Activated T-helper 2 cell treated with anti-CD3 and anti-CD28 coated beads, Interferon-gamma antibody, Interleukin-2, Interleukin-4, amounts not matched to agents 10 μg/mL and 5 μg/mL and 100 μg/mL, durations not matched to agents 14 hours and 24 hours and 36 hours (primary cell): ENCODE measurements at regions not wholly inside any gene's neighbourhood (a gene's known extent, or its start where the extent isn't known, plus 50 kb on each side); places are given as distances from the start of the nearest gene placed in this dataset.

Experiments used
- DNase-seq: peaks from one replicate; pipeline ENCODE4 v3.0.0; 2021; ENCODE audit warnings: low spot score
- H3K27ac Mint-ChIP-seq: one replicate; pipeline ENCODE4 v1.8.0; 2021; ENCODE audit warnings: mixed read lengths
- H3K27me3 Mint-ChIP-seq: one replicate; pipeline ENCODE4 v1.8.0; 2021; ENCODE audit warnings: low read depth, mixed read lengths
- H3K36me3 Mint-ChIP-seq: one replicate; pipeline ENCODE4 v1.8.0; 2021; ENCODE audit warnings: low read depth, mixed read lengths
- H3K4me1 Mint-ChIP-seq: one replicate; pipeline ENCODE4 v1.8.0; 2021; ENCODE audit warnings: low read depth, mixed read lengths
- H3K4me3 Mint-ChIP-seq: one replicate; pipeline ENCODE4 v1.8.0; 2021; ENCODE audit warnings: low read depth, mild to moderate bottlenecking, moderate library complexity, mixed read lengths
- H3K9me3 Mint-ChIP-seq: one replicate; pipeline ENCODE4 v1.8.0; 2021; ENCODE audit warnings: mixed read lengths
- intact Hi-C: fragments of 100-400 bp; cut with micrococcal nuclease; formaldehyde crosslinking; loops from one replicate; pipeline ENCODE4 v1.15.1; 2023

GRCh38 chr3:20810555-20810954, 624.5 kb upstream of the SGO1 start:
- DNase-seq = no peak

GRCh38 chr3:20809356-20809755, 623.4 kb upstream of the SGO1 start:
- Mint-ChIP-seq H3K36me3 (no peaks in the 10 kb centered on the region), H3K9me3 (peaks cover 18% of the 10 kb centered on the region), H3K4me1 (no peaks in the 10 kb centered on the region), H3K4me3 (no peak overlapping the region), H3K27ac (no peak overlapping the region), H3K27me3 (no peaks in the 10 kb centered on the region)
- no peak for DNase-seq
- intact Hi-C loops = no loop called here

More at GRCh38 chr3:20810555-20810954, 624.5 kb upstream of the SGO1 start:
- no peaks in the 10 kb centered on the region for H3K4me1 Mint-ChIP-seq
- H3K4me3 Mint-ChIP-seq = no peak overlapping the region
- intact Hi-C loops = no loop called here
- no peak overlapping the region for H3K27ac Mint-ChIP-seq
- H3K9me3 Mint-ChIP-seq = peaks cover 24% of the 10 kb centered on the region
- H3K27me3 Mint-ChIP-seq = no peaks in the 10 kb centered on the region
- H3K36me3 Mint-ChIP-seq = no peaks in the 10 kb centered on the region

GRCh38 chr3:20808864-20809263, 622.9 kb upstream of the SGO1 start:
- no peaks in the 10 kb centered on the region for H3K27me3 Mint-ChIP-seq
- no peaks in the 10 kb centered on the region for H3K4me1 Mint-ChIP-seq
- no peaks in the 10 kb centered on the region for H3K36me3 Mint-ChIP-seq
- no peak for DNase-seq
- peaks cover 17% of the 10 kb centered on the region for H3K9me3 Mint-ChIP-seq
- no peak overlapping the region for H3K27ac Mint-ChIP-seq
- no peak overlapping the region for H3K4me3 Mint-ChIP-seq
- intact Hi-C loops = no loop called here

- Mint-ChIP-seq H3K4me1 (no peaks in the 10 kb centered on the region), H3K4me3 (no peak overlapping the region), H3K27me3 (no peaks in the 10 kb centered on the region), H3K36me3 (no peaks in the 10 kb centered on the region), H3K27ac (no peak overlapping the region), H3K9me3 (peaks cover 43% of the 10 kb centered on the region)
- intact Hi-C loops = no loop called here
- no peak for DNase-seq
These were observed 612.7 kb upstream of the SGO1 start for GRCh38 chr3:20798666-20799065.

- no peak for DNase-seq
- Mint-ChIP-seq H3K36me3 (no peaks in the 10 kb centered on the region), H3K27ac (no peak overlapping the region), H3K4me3 (no peak overlapping the region), H3K4me1 (no peaks in the 10 kb centered on the region), H3K27me3 (no peaks in the 10 kb centered on the region), H3K9me3 (peaks cover 47% of the 10 kb centered on the region)
- intact Hi-C loops = no loop called here
These were observed 601.0 kb upstream of the SGO1 start for GRCh38 chr3:20787005-20787404.

- intact Hi-C loops = no loop called here
- no peaks in the 10 kb centered on the region for H3K27me3 Mint-ChIP-seq
- peaks cover 39% of the 10 kb centered on the region for H3K9me3 Mint-ChIP-seq
These were observed 590.7 kb upstream of the SGO1 start for GRCh38 chr3:20776692-20777091.

GRCh38 chr3:20776286-20776685, 590.3 kb upstream of the SGO1 start:
- Mint-ChIP-seq H3K36me3 (no peaks in the 10 kb centered on the region), H3K4me1 (no peaks in the 10 kb centered on the region), H3K27ac (no peak overlapping the region), H3K9me3 (peaks cover 35% of the 10 kb centered on the region), H3K27me3 (no peaks in the 10 kb centered on the region), H3K4me3 (no peak overlapping the region)
- no peak for DNase-seq
- intact Hi-C loops = no loop called here

More at GRCh38 chr3:20776692-20777091, 590.7 kb upstream of the SGO1 start:
- no peak overlapping the region for H3K4me3 Mint-ChIP-seq
- H3K36me3 Mint-ChIP-seq = no peaks in the 10 kb centered on the region
- no peaks in the 10 kb centered on the region for H3K4me1 Mint-ChIP-seq
- no peak for DNase-seq
- H3K27ac Mint-ChIP-seq = no peak overlapping the region

GRCh38 chr3:20773320-20773984, 587.4 kb upstream of the SGO1 start:
- no peak overlapping the region for H3K27ac Mint-ChIP-seq
- no peaks in the 10 kb centered on the region for H3K4me1 Mint-ChIP-seq
- peaks cover 24% of the 10 kb centered on the region for H3K9me3 Mint-ChIP-seq
- H3K27me3 Mint-ChIP-seq = no peaks in the 10 kb centered on the region
- no peak for DNase-seq
- no peaks in the 10 kb centered on the region for H3K36me3 Mint-ChIP-seq
- intact Hi-C loops = no loop called here
- no peak overlapping the region for H3K4me3 Mint-ChIP-seq

GRCh38 chr3:20772869-20773268, 586.9 kb upstream of the SGO1 start:
- Mint-ChIP-seq H3K4me3 (no peak overlapping the region), H3K36me3 (no peaks in the 10 kb centered on the region), H3K9me3 (peaks cover 24% of the 10 kb centered on the region), H3K4me1 (no peaks in the 10 kb centered on the region), H3K27ac (no peak overlapping the region), H3K27me3 (no peaks in the 10 kb centered on the region)
- intact Hi-C loops = no loop called here
- DNase-seq = no peak

GRCh38 chr3:20769430-20769829, 583.4 kb upstream of the SGO1 start:
- H3K4me3 Mint-ChIP-seq = no peak overlapping the region
- H3K4me1 Mint-ChIP-seq = no peaks in the 10 kb centered on the region
- peaks cover 16% of the 10 kb centered on the region for H3K9me3 Mint-ChIP-seq
- no peaks in the 10 kb centered on the region for H3K27me3 Mint-ChIP-seq
- H3K27ac Mint-ChIP-seq = no peak overlapping the region
- no peaks in the 10 kb centered on the region for H3K36me3 Mint-ChIP-seq
- no peak for DNase-seq
- intact Hi-C loops = no loop called here

GRCh38 chr3:20760981-20761380, 575.0 kb upstream of the SGO1 start:
- H3K9me3 Mint-ChIP-seq = peaks cover 12% of the 10 kb centered on the region
- no peak overlapping the region for H3K27ac Mint-ChIP-seq
- no peak for DNase-seq
- no peaks in the 10 kb centered on the region for H3K36me3 Mint-ChIP-seq
- no peaks in the 10 kb centered on the region for H3K27me3 Mint-ChIP-seq
- intact Hi-C loops = no loop called here
- no peak overlapping the region for H3K4me3 Mint-ChIP-seq
- H3K4me1 Mint-ChIP-seq = no peaks in the 10 kb centered on the region

- no peaks in the 10 kb centered on the region for H3K27me3 Mint-ChIP-seq
- H3K27ac Mint-ChIP-seq = no peak overlapping the region
- H3K9me3 Mint-ChIP-seq = peaks cover 37% of the 10 kb centered on the region
- H3K36me3 Mint-ChIP-seq = no peaks in the 10 kb centered on the region
- DNase-seq = no peak
- H3K4me1 Mint-ChIP-seq = no peaks in the 10 kb centered on the region
- H3K4me3 Mint-ChIP-seq = no peak overlapping the region
- intact Hi-C loops = no loop called here
These were observed 566.4 kb upstream of the SGO1 start for GRCh38 chr3:20752416-20752815.

- Mint-ChIP-seq H3K36me3 (no peaks in the 10 kb centered on the region), H3K4me1 (no peaks in the 10 kb centered on the region), H3K27ac (no peak overlapping the region), H3K9me3 (peaks cover 36% of the 10 kb centered on the region), H3K27me3 (no peaks in the 10 kb centered on the region), H3K4me3 (no peak overlapping the region)
- intact Hi-C loops = no loop called here
- DNase-seq = no peak
These were observed 565.3 kb upstream of the SGO1 start for GRCh38 chr3:20751296-20751695.

GRCh38 chr3:20747741-20748140, 561.7 kb upstream of the SGO1 start:
- peaks cover 20% of the 10 kb centered on the region for H3K9me3 Mint-ChIP-seq
- intact Hi-C loops = no loop called here
- H3K4me3 Mint-ChIP-seq = no peak overlapping the region
- no peaks in the 10 kb centered on the region for H3K36me3 Mint-ChIP-seq
- no peaks in the 10 kb centered on the region for H3K4me1 Mint-ChIP-seq
- no peaks in the 10 kb centered on the region for H3K27me3 Mint-ChIP-seq
- DNase-seq = no peak
- H3K27ac Mint-ChIP-seq = no peak overlapping the region
